RWPE2 (cell line): ENCODE measurements at regions not wholly inside any gene's neighbourhood (a gene's known extent, or its start where the extent isn't known, plus 50 kb on each side); places are given as distances from the start of the nearest gene placed in this dataset.

Source experiments
- ATAC-seq: fragments of 200-7000 bp; cut with Tn5 transposase; 3 replicates; pipeline ENCODE4 v1.9.1; 2021; ENCODE audit warnings: low read depth
- DNase-seq: peaks from one replicate; pipeline ENCODE4 v3.0.0-alpha.2; 2020; ENCODE audit warnings: low spot score
- H3K27ac ChIP-seq: fragments of 450-650 bp; 2 replicates; pipeline ENCODE4 v1.5.1; 2017; ENCODE audit warnings: mild to moderate bottlenecking; ENCODE audit not compliant: poor library complexity, severe bottlenecking
- H3K27me3 ChIP-seq: fragments of 250-450 bp; sonication (Bioruptor Pico); 2 replicates; pipeline ENCODE4 v1.5.1; 2021; ENCODE audit warnings: mild to moderate bottlenecking, moderate library complexity; ENCODE audit not compliant: insufficient read depth, poor library complexity, severe bottlenecking
- H3K36me3 ChIP-seq: fragments of 250-450 bp; sonication (Bioruptor Pico); 2 replicates; pipeline ENCODE4 v1.5.1; 2020; ENCODE audit warnings: low read depth, mild to moderate bottlenecking, moderate library complexity
- H3K4me1 ChIP-seq: fragments of 250-450 bp; sonication (Bioruptor Pico); 2 replicates; pipeline ENCODE4 v1.5.1; 2021; ENCODE audit warnings: mild to moderate bottlenecking, moderate library complexity; ENCODE audit not compliant: insufficient read depth, poor library complexity, severe bottlenecking
- H3K4me3 ChIP-seq: fragments of 250-450 bp; sonication (Bioruptor Pico); 2 replicates; pipeline ENCODE4 v1.5.1; 2021; ENCODE audit warnings: mild to moderate bottlenecking, moderate library complexity; ENCODE audit not compliant: severe bottlenecking
- H3K9me3 ChIP-seq: fragments of 250-450 bp; sonication (Bioruptor Pico); 2 replicates; pipeline ENCODE4 v1.5.1; 2021; ENCODE audit warnings: mild to moderate bottlenecking, moderate library complexity; ENCODE audit not compliant: severe bottlenecking
- TF ChIP-seq, protein P1 (sequence below): fragments of 450-650 bp; IDR thresholded peaks from one replicate; pipeline ENCODE4 v1.5.1; 2017; ENCODE audit warnings: mild to moderate bottlenecking, moderate library complexity; ENCODE audit not compliant: poor library complexity, severe bottlenecking

DNA sequence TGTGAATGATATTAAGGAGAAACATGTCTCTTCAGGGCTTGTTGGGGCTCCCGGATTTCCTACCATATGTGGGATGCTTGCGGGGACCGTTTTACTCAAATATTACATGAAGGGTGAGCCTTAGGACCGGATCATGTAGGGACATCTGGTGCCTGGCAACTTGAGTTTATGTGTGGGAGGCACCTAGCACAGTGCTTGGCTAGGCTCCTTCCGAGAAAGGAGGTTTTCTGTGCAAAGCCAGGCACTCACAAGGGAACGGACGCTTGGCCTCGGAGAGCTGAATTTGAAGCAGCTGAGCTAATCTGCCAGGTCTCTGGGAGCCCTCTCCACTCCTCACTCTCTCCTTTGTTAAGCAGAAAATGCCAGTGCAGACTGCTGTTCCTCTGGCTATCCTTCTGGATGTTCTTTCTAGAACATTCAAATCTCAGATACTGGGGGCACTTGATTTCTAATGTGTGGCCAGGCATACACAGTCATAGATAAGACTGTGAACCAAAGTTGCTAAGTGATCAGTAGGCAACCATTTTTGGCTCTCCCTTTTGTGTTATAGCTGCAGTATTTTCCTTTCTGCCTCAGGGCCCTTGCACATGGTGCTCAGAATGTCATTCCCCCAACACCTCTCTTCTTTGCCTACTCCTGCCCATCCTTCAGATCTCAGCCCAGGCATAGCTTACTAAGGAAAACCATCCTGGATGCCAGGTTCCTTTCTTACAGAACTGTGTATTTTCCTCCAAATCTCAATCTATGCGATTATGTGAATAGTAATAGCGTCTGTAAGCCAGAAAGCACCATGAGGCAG lies 216.6 kb upstream of the CSF3R start:
- no peak for DNase-seq
- no peak overlapping the region for H3K4me3 ChIP-seq
- no peaks in the 10 kb centered on the region for H3K36me3 ChIP-seq
- no peaks in the 10 kb centered on the region for H3K9me3 ChIP-seq
- H3K4me1 ChIP-seq: no peaks in the 10 kb centered on the region
- ATAC-seq: no peak
- H3K27ac ChIP-seq: no peak overlapping the region
- TF ChIP-seq, protein P1, sequence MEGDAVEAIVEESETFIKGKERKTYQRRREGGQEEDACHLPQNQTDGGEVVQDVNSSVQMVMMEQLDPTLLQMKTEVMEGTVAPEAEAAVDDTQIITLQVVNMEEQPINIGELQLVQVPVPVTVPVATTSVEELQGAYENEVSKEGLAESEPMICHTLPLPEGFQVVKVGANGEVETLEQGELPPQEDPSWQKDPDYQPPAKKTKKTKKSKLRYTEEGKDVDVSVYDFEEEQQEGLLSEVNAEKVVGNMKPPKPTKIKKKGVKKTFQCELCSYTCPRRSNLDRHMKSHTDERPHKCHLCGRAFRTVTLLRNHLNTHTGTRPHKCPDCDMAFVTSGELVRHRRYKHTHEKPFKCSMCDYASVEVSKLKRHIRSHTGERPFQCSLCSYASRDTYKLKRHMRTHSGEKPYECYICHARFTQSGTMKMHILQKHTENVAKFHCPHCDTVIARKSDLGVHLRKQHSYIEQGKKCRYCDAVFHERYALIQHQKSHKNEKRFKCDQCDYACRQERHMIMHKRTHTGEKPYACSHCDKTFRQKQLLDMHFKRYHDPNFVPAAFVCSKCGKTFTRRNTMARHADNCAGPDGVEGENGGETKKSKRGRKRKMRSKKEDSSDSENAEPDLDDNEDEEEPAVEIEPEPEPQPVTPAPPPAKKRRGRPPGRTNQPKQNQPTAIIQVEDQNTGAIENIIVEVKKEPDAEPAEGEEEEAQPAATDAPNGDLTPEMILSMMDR: no peak
- peaks cover 4% of the 10 kb centered on the region for H3K27me3 ChIP-seq

- Histone ChIP-seq H3K27me3 (no peaks in the 10 kb centered on the region), H3K4me1 (no peaks in the 10 kb centered on the region), H3K27ac (no peak overlapping the region), H3K9me3 (no peaks in the 10 kb centered on the region), H3K36me3 (no peaks in the 10 kb centered on the region), H3K4me3 (no peak overlapping the region)
- no peak for DNase-seq
- TF ChIP-seq, protein P1: no peak
- ATAC-seq: no peak
Measured at GRCh38 chr1:36697836-36698605, 215.3 kb upstream of the CSF3R start.

GRCh38 chr1:36696261-36696940 lies 213.7 kb upstream of the CSF3R start:
- no peak for ATAC-seq
- TF ChIP-seq, protein P1: no peak
- no peak for DNase-seq

DNA sequence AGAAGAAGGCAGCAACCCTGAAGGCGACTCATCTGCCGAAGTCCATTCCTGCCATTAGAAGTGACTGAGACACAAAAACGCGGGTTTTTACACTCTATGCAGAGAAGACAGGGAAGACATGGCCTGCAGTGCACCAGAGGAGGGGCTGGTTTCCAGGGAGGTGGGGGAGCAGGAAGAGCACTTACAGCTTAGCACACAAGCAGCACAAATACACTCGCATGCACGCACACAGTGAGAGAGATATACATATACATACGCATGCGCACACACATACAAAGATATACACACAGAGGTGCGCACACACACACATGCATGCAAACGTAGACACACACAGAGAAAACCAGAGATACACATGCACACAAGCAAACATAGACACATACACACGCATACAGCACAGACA lies 210.9 kb upstream of the CSF3R start:
- Histone ChIP-seq H3K27ac (no peak overlapping the region), H3K36me3 (no peaks in the 10 kb centered on the region), H3K4me3 (no peak overlapping the region), H3K27me3 (no peaks in the 10 kb centered on the region), H3K4me1 (no peaks in the 10 kb centered on the region), H3K9me3 (no peaks in the 10 kb centered on the region)
- DNase-seq: no peak
- ATAC-seq: no peak
- TF ChIP-seq, protein P1: no peak

More at GRCh38 chr1:36696261-36696940, 213.7 kb upstream of the CSF3R start:
- Histone ChIP-seq H3K27ac (no peak overlapping the region), H3K4me1 (no peaks in the 10 kb centered on the region), H3K4me3 (no peak overlapping the region), H3K36me3 (no peaks in the 10 kb centered on the region), H3K9me3 (no peaks in the 10 kb centered on the region), H3K27me3 (no peaks in the 10 kb centered on the region)
